BE2C (cell line): ENCODE measurements at regions not wholly inside any gene's neighbourhood (a gene's known extent, or its start where the extent isn't known, plus 50 kb on each side); places are given as distances from the start of the nearest gene placed in this dataset.

Experiments used
- DNase-seq: peaks from one replicate; pipeline ENCODE4 v3.0.0-alpha.2; 2020
- H3K27me3 ChIP-seq: fragments of 250-450 bp; sonication (Bioruptor Pico); 2 replicates; pipeline ENCODE4 v1.5.1; 2020; ENCODE audit warnings: mild to moderate bottlenecking
- H3K36me3 ChIP-seq: fragments of 250-450 bp; sonication (Bioruptor Pico); 2 replicates; pipeline ENCODE4 v1.5.1; 2020; ENCODE audit warnings: mild to moderate bottlenecking
- H3K4me1 ChIP-seq: fragments of 250-450 bp; sonication (Bioruptor Pico); 2 replicates; pipeline ENCODE4 v1.5.1; 2020
- H3K4me3 ChIP-seq: 2 replicates; pipeline ENCODE4 v1.5.1; 2011; ENCODE audit warnings: low read depth, low read length
- H3K9me3 ChIP-seq: fragments of 250-450 bp; sonication (Bioruptor Pico); 2 replicates; pipeline ENCODE4 v1.5.1; 2020
- TF ChIP-seq, protein P1 (sequence below): IDR thresholded peaks from 2 replicates; pipeline ENCODE4 v1.5.1; 2012; ENCODE audit warnings: mild to moderate bottlenecking, low read depth, low read length

DNA sequence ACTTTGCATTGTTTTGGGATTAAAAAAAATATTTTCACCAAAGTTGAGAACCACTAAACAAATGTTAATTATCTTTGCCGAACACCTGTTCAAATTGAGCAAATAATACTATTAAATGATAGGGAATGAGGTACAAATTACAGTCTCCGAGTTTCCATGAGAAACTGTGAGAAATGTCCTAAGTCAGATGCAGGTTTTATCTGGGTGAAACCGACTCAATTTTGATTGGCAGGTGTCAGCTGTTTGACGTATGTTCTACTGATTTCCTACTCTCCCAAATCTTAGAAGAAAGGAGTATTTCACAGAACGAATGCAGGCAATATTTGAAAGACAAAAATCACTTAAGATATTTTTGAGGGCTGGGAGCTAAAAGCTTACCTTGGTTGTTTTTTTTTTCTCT, 622.0 kb upstream of the GOT2 start:
- H3K4me3 ChIP-seq: no peak overlapping the region
- no peaks in the 10 kb centered on the region for H3K36me3 ChIP-seq
- DNase-seq: no peak
- H3K9me3 ChIP-seq: no peaks in the 10 kb centered on the region; the same call in 1 of the 2 replicates
- no peaks in the 10 kb centered on the region for H3K27me3 ChIP-seq
- no peaks in the 10 kb centered on the region for H3K4me1 ChIP-seq
- TF ChIP-seq, protein P1, sequence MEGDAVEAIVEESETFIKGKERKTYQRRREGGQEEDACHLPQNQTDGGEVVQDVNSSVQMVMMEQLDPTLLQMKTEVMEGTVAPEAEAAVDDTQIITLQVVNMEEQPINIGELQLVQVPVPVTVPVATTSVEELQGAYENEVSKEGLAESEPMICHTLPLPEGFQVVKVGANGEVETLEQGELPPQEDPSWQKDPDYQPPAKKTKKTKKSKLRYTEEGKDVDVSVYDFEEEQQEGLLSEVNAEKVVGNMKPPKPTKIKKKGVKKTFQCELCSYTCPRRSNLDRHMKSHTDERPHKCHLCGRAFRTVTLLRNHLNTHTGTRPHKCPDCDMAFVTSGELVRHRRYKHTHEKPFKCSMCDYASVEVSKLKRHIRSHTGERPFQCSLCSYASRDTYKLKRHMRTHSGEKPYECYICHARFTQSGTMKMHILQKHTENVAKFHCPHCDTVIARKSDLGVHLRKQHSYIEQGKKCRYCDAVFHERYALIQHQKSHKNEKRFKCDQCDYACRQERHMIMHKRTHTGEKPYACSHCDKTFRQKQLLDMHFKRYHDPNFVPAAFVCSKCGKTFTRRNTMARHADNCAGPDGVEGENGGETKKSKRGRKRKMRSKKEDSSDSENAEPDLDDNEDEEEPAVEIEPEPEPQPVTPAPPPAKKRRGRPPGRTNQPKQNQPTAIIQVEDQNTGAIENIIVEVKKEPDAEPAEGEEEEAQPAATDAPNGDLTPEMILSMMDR: no peak

DNA sequence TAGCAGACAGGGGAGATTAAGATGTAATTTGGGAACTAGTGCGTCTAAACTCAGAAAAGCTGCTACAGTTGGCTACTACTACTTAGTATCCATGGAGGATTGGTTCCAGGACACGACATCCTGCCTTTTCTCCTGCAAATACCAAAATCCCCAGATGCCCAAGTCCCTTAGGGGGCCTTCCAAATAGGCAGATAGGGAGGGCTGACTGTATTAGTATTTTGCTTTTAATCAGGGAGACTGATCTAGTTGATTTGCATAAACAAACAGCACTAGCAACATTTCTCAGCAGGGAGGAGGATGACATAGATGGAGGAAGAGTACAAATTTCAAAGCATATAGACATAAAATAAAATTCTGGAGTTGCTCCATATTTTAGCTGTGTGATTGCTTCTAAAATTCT, 621.6 kb upstream of the GOT2 start:
- TF ChIP-seq, protein P1: no peak
- Histone ChIP-seq H3K27me3 (no peaks in the 10 kb centered on the region), H3K4me1 (no peaks in the 10 kb centered on the region), H3K9me3 (no peaks in the 10 kb centered on the region; the same call in 1 of the 2 replicates), H3K4me3 (no peak overlapping the region), H3K36me3 (no peaks in the 10 kb centered on the region)
- DNase-seq: no peak

DNA sequence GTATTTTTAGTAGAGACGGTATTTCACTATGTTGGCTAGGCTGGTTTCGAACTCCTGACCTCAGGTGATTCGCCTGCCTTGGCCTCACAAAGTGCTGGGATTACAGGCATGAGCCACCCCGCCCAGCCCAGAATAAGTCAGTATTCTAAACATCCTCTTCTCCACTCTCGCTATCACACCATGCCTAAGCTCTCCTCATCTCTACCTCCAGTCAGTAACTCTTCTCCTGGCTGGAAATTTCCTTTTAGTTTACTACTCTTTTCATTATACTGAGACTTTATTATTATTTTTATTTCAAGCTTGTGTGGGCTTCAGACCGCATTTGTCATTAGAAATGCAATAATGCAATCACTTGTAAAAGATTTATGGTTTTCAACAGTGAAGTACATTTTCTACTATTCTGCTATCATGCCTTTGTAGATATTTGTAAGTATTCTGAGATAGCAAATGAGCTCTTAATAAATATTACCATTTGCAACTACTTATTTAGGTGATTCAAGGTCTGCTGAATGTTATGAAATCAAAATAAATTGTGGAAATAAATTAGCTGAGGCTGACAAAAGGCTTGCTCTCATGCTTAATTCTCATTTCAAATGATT, 617.3 kb upstream of the GOT2 start:
- no peaks in the 10 kb centered on the region for H3K36me3 ChIP-seq
- H3K4me1 ChIP-seq: no peaks in the 10 kb centered on the region
- TF ChIP-seq, protein P1: no peak
- no peak overlapping the region for H3K4me3 ChIP-seq
- no peaks in the 10 kb centered on the region; the same call in 1 of the 2 replicates for H3K9me3 ChIP-seq
- H3K27me3 ChIP-seq: no peaks in the 10 kb centered on the region
- DNase-seq: no peak

DNA sequence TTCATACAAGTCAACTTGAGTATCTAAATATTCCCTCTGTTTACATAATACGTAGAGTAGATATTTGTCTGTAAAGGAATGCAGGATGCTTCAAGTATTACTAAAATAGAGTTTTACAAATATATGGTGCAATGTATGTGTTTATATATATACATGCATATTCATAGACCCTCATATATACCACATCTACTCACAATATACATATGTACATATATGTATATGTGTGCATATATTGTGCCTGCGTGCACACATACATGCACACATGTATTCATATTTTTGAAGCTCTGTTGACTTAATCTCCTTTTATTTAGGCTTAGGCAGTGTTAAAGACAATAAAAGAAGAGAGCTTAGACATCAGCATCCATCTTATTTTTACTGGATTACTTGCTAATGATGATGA, 616.6 kb upstream of the GOT2 start:
- no peaks in the 10 kb centered on the region; the same call in 1 of the 2 replicates for H3K9me3 ChIP-seq
- H3K4me3 ChIP-seq: no peak overlapping the region
- TF ChIP-seq, protein P1: no peak
- no peak for DNase-seq
- no peaks in the 10 kb centered on the region for H3K4me1 ChIP-seq
- no peaks in the 10 kb centered on the region for H3K36me3 ChIP-seq
- H3K27me3 ChIP-seq: no peaks in the 10 kb centered on the region

DNA sequence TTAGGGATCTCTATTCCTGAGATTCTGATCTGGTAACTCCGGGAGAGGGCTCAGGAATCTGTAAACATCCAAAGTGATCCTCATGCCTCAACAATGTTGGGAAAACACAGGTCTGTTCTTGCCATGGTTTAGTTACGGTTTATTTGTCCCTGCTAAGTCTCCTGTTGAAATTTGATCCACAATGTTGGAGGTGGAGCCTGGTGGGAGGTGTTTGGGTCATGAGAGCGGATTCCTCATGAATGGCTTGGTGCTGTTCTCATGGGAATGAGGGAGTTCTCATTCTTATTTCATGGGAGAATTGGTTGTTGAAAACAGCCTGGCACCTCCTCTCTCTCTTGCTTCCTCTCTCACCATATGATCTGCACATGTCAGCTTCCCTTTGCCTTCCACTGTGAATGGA, 608.6 kb upstream of the GOT2 start:
- no peak for DNase-seq
- Histone ChIP-seq H3K4me3 (no peak overlapping the region), H3K9me3 (no peaks in the 10 kb centered on the region), H3K4me1 (no peaks in the 10 kb centered on the region), H3K27me3 (no peaks in the 10 kb centered on the region), H3K36me3 (no peaks in the 10 kb centered on the region)
- TF ChIP-seq, protein P1: no peak

DNA sequence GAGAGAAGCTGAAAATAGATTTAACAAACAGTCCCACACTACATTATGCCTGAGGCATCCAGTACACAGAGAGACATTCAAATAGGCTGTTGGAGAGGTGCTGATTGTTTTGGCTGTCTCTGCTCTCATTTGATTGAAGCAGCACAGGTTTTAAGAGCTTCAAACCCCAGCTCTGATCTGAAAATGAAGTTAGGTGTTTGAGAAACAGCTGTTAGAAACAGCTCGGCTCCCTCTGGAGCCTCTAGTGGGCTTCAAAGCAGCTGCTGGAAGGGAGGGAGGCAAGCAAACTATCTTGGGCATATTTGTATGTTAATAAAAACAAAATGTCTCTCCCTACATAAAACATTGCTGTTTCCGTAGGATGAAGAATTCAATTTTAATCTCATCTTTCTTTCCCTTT, 607.3 kb upstream of the GOT2 start:
- H3K36me3 ChIP-seq: no peaks in the 10 kb centered on the region
- TF ChIP-seq, protein P1: no peak
- H3K27me3 ChIP-seq: no peaks in the 10 kb centered on the region
- no peaks in the 10 kb centered on the region for H3K9me3 ChIP-seq
- no peak overlapping the region for H3K4me3 ChIP-seq
- no peak for DNase-seq
- no peaks in the 10 kb centered on the region for H3K4me1 ChIP-seq
